EH (cell line): ENCODE measurements at regions not wholly inside any gene's neighbourhood (a gene's known extent, or its start where the extent isn't known, plus 50 kb on each side); places are given as distances from the start of the nearest gene placed in this dataset.
"Not testable (repeated sequence)": the region's sequence is repeated elsewhere in the genome, so short reads cannot be mapped to it uniquely, and the experiment has no call there.

Experiments
- DNase-seq: peaks from one replicate; pipeline ENCODE4 v3.0.0-alpha.2; 2015; ENCODE audit warnings: low read depth

GRCh38 chr2:192958615-192959014 is 763.9 kb upstream of the TMEFF2 start:
- DNase-seq: not testable (repeated sequence)

DNA sequence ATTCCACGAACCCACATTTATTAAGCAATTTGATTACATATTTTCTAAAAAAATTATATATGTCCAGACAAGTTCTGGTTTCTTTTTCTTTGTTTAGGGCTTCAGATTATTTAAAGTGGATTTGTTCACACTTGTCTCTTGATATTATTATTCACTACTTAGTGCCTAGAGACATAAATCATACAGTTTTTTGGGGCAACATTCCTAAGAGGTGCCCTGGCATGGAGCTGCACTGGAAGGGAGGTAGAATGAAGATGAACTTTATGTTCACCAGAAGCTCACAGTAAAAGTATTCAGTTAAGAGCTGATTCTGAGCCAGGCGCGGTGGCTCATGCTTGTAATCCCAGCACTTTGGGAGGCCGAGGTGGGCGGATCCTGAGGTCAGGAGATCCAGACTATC is 762.7 kb upstream of the TMEFF2 start:
- no peak for DNase-seq

GRCh38 chr2:192953116-192953515 is 758.4 kb upstream of the TMEFF2 start:
- DNase-seq: no peak

DNA sequence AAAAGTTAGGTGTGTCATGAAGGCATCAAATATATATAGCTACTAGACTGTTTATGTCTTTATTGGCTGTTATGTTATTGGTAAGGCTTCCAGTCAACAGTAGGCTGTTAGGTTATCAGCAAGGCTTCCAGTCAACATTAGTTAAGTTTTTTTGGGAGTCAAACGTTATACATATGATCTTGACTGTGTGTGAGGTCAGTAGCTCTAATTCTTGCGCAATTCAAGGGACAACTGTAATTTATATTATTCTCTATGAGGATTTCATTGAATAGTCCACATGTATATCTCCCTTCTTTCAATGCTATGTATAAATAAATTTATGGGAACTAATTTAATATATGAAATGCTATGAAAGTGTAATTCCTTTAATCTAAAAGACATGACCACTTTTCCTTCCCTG is 757.5 kb upstream of the TMEFF2 start:
- DNase-seq: no peak

DNA sequence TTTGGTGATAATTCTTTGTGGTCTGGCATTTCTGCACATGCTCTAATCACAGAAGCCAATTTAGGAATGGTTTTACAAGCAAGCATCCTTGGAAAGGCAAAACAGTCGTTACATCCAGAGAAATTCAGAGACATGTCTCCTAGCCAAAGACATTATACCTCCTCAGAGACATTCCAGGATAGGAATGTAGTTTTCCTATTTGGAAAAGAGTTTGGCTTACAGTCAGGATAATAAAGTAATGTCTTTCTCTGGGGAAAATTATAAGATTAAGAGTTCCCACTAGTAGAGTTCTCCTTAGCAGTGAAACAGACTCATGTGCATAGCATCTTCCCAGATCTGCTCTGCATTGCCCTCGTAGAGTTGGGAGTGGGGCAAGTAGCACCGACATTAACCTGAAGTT is 753.6 kb upstream of the TMEFF2 start:
- DNase-seq: no peak

DNA sequence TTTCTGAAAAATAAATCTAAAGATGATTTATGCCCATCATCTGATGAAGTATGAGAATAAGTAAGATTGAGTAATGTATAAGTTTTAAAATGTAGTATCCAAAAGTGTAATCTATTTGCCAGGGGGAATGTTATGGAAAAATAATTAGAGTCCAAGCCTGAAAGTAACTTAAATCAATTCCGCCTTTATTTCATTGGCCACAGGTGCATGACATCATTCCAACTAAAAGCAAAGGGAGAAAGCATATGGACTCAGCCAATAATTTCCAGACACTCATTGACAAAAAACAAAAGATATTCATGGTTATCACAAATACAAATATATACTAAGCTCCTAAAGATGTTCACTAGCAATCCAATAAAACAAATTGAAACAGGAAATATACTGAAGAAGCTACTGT is 752.6 kb upstream of the TMEFF2 start:
- no peak for DNase-seq

DNA sequence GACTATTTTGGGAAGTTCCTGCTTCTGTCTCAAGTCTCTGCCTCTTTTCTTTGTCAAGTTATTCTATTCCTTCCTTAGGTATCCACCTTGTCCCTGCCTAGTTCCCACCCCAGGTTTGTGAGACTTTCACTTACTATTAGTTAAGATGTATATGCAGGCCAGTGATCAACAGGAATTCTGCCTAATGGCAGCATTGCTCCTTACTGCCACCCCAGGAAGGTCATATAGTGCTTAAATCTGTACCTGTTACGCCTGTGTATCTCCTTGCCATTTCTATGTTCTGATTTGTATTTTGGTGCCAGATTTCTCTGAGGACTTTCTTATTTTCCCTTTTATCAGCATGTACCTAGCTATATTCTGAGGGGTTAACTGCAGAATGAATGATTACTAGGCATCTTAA is 746.0 kb upstream of the TMEFF2 start:
- no peak for DNase-seq

- no peak for DNase-seq
These were observed 737.6 kb upstream of the TMEFF2 start for GRCh38 chr2:192932376-192932775.

DNA sequence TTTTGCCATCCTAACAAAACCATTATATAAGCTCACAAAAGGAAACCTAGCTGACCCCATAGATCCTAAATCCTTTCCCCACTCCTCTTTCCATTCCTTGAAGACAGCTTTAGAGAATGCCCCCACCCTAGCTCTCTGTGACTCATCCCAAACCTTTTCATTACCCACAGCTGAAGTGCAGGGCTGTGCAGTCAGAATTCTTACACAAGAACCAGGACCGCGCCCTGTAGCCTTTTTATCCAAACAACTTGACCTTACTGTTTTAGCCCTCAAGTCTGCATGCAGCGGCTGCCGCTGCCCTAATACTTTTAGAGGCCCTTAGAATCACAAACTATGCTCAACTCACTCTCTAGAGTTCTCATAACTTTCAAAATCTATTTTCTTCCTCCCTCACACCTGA is 726.9 kb upstream of the TMEFF2 start:
- DNase-seq: not testable (repeated sequence)

- no peak for DNase-seq
These were observed 706.7 kb upstream of the TMEFF2 start for GRCh38 chr2:192901446-192901845.

- DNase-seq: no peak
These were observed 704.7 kb upstream of the TMEFF2 start for GRCh38 chr2:192899466-192899865.

DNA sequence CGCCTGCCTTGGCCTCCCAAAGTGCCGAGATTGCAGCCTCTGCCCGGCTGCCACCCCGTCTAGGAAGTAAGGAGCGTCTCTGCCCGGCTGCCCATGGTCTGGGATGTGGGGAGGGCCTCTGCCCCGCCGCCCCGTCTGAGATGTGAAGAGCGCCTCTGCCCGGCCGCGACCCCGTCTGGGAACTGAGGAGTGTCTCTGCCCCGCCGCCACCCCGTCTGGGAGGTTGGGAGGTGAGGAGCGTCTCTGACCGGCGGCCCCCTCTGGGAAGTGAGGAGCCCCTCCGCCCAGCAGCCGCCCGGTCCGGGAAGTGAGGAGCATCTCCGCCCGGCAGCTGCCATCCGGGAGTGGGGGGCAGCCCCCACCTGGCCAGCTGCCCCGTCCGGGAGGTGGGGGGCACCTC is 699.2 kb upstream of the TMEFF2 start:
- DNase-seq: not testable (repeated sequence)

DNA sequence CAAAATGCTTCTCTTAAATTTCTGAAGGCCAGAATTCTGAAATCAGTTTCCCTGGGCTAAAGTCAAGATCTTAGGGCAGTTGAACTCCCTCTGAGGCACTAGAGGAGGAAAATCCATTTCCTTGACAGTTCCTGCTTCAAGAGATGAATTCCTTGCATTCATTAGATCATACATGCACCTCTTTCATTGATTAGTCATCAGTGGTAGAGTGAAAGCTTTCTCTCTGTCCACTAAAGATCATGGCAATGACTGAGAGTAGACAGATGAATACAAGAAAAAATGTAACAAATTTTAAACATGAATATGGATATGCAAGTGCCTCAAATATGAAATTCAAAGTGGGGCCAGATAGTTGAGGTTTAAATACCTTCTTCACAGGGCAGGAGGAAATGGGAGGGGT is 693.4 kb upstream of the TMEFF2 start:
- DNase-seq: no peak

DNA sequence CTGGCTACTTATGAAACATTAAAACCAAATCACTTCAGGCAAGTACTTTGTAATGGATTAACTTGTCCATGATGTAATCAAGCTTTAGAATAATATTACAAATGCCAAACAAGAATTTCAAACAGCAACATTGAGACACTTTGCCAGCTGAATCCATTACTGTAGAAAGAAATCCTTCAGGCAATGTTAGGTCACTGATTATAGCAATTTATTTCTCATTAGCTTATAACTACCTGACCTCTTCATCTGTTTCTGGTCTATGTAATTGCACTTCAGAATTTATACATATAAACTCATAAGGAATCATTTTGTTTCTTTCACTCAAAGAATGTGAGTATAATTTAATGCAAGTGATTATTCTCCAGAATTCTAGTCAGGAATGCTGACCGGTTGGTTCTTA is 692.6 kb upstream of the TMEFF2 start:
- no peak for DNase-seq

- DNase-seq: no peak
These were observed 691.9 kb upstream of the TMEFF2 start for GRCh38 chr2:192886636-192887035.

DNA sequence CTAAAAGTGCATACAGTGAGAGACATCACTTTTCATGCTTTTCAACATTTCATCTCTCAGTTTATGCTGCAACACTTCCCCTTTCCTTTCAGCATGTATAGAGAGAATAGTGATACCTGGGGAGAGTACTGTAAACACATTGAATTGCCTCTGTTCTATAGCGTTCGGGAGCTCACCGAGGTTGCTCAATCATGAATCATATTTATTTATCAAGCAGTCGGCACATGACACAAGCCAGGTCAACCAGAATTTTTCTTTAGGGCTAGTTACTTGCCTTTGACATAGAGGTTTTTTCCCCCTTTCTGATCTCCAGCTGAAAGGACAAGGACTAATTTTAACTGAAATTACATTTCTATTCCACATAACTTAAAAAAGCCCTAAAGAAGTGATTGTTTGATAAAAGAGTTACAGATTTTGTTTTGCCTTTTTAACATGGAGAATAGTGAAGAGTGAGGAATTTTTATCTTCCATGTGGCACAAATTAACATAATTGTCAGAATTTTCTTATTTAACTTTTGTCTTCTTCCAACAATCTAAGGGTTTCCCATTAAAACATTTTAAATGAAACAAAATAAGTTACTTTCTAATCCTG is 690.9 kb upstream of the TMEFF2 start:
- DNase-seq: no peak

- no peak for DNase-seq
These were observed 682.4 kb upstream of the TMEFF2 start for GRCh38 chr2:192877159-192877558.

DNA sequence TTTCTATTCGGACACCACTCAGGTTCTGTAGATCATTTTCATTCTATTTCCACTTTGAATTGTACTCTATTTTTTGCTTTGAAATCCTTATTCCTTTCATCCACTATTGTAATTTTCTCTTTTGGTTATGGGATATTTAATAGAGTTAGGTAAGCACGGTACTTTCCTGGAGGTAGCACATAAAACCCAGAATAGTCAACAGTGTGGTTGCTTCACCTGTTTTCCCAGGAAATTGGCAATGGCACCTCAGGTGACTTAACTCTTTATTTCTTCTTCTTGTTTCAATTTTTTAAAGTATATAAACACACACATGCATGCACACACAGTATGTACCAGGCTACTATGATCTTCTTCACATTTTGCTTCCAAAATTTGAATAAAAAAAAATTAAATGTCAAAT is 682.0 kb upstream of the TMEFF2 start:
- no peak for DNase-seq

- DNase-seq: no peak
These were observed 660.0 kb upstream of the TMEFF2 start for GRCh38 chr2:192854706-192855105.

- DNase-seq: no peak
These were observed 659.3 kb upstream of the TMEFF2 start for GRCh38 chr2:192854031-192854430.

DNA sequence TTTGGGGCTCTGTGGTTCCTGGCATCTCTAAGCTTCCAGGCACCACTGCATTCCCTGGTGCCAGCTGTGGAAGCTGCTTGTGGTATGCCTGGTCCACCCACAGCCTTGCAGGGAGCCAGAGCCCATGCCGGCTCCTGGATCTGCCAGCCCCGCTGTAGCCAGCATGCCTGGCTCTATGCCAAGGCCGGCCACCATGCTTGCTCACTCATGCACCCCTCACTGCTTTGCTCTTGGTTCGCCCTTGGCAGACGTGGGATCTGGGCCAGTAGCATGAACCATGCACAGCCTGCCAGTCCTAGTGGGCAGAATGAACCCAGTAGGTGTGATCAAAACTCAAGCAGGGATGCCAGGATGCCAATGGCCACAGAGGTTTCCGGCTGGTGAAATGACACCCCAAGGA is 634.2 kb upstream of the TMEFF2 start:
- no peak for DNase-seq

GRCh38 chr2:192828175-192828574 is 633.4 kb upstream of the TMEFF2 start:
- DNase-seq: no peak

- no peak for DNase-seq
These were observed 633.0 kb upstream of the TMEFF2 start for GRCh38 chr2:192827735-192828134.

DNA sequence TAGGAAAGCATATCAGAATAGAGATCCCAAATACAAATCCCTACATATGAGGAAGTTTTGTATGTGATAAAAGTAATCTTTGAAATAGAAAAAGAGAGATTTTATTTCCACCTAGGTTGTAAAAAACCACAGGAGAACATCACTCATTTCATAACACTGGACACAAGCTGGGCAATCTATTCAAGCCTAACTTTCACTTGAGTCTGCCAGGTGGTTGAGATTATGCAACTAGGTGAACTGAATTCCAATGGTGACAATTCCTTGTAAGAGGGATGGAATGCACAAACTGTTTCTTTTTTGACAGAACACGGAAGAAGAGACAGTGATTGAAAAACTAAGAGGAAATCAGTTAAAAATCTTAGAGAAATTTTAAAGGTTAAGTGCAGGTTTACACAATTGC is 619.6 kb upstream of the TMEFF2 start:
- DNase-seq: no peak

DNA sequence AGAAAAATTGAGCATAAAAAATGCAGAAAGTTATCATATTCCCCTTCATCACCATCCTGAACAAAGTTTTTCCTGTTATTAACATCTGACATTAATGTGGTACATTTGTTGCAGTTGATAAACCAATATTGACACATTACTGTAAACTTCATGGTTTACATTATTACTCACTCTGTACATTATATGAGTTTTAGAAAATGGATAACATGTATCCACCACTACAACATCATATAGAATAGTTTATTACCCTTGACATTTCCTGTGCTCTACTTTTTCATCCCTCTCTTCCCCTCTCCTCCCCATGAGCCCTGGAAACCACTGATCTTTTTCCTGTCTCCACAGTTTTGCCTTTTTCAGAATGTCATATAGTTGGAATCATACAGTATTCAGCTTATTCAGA is 618.6 kb upstream of the TMEFF2 start:
- no peak for DNase-seq
